ENCODE measurements at regions not wholly inside any gene's neighbourhood (a gene's known extent, or its start where the extent isn't known, plus 50 kb on each side); places are given as distances from the start of the nearest gene placed in this dataset.
"Not testable (repeated sequence)": the region's sequence is repeated elsewhere in the genome, so short reads cannot be mapped to it uniquely, and the experiment has no call there.

GRCh38 chr15:63434576-63435186 lies 53.0 kb upstream of the CA12 start:
- DNase-seq (ENCODE audit: low read depth in 4 of 4, low spot score in 2 of 4): no peak

- DNase-seq (ENCODE audit: low read depth in 4 of 4, low spot score in 2 of 4): no peak
These were observed 53.7 kb upstream of the CA12 start for GRCh38 chr15:63435204-63435820.

- DNase-seq (ENCODE audit: low read depth in 4 of 4, low spot score in 2 of 4): no peak
These were observed 54.7 kb upstream of the CA12 start for GRCh38 chr15:63436341-63436740.

GRCh38 chr15:63436872-63437375 lies 55.3 kb upstream of the CA12 start:
- DNase-seq (ENCODE audit: low read depth in 4 of 4, low spot score in 2 of 4): peak; percentile 48 to 81 (median 61)

- no peak for DNase-seq (ENCODE audit: low read depth in 4 of 4, low spot score in 2 of 4)
These were observed 58.1 kb upstream of the CA12 start for GRCh38 chr15:63439536-63440264.

GRCh38 chr15:63440265-63440648 lies 58.6 kb upstream of the CA12 start:
- no peak for DNase-seq (ENCODE audit: low read depth in 4 of 4, low spot score in 2 of 4)

- no peak for DNase-seq (ENCODE audit: low read depth in 4 of 4, low spot score in 2 of 4)
These were observed 59.1 kb upstream of the CA12 start for GRCh38 chr15:63440756-63441155.

GRCh38 chr15:63441266-63441665 lies 59.6 kb upstream of the CA12 start:
- no peak for DNase-seq (ENCODE audit: low read depth in 4 of 4, low spot score in 2 of 4)

GRCh38 chr15:63442080-63442479 lies 60.4 kb upstream of the CA12 start:
- no peak for DNase-seq (ENCODE audit: low read depth in 4 of 4, low spot score in 2 of 4)

- no peak for DNase-seq (ENCODE audit: low read depth in 4 of 4, low spot score in 2 of 4)
These were observed 59.8 kb upstream of the USP3 start for GRCh38 chr15:63444611-63445010.

GRCh38 chr15:63446255-63446654 lies 58.1 kb upstream of the USP3 start:
- no peak for DNase-seq (ENCODE audit: low read depth in 4 of 4, low spot score in 2 of 4)

- no peak for DNase-seq (ENCODE audit: low read depth in 4 of 4, low spot score in 2 of 4)
These were observed 57.2 kb upstream of the USP3 start for GRCh38 chr15:63447017-63447676.

GRCh38 chr15:63448266-63448665 lies 56.1 kb upstream of the USP3 start:
- DNase-seq (ENCODE audit: low read depth in 4 of 4, low spot score in 2 of 4): no peak

- DNase-seq (ENCODE audit: low read depth in 4 of 4, low spot score in 2 of 4): not testable (repeated sequence)
These were observed 55.4 kb upstream of the USP3 start for GRCh38 chr15:63448872-63449555.

GRCh38 chr15:63449731-63450130 lies 54.7 kb upstream of the USP3 start:
- no peak for DNase-seq (ENCODE audit: low read depth in 4 of 4, low spot score in 2 of 4)

GRCh38 chr15:63450884-63451225 lies 53.5 kb upstream of the USP3 start:
- DNase-seq (ENCODE audit: low read depth in 4 of 4, low spot score in 2 of 4): no peak

GRCh38 chr15:63451671-63452315 lies 52.6 kb upstream of the USP3 start:
- DNase-seq (ENCODE audit: low read depth in 4 of 4, low spot score in 2 of 4): no peak

GRCh38 chr15:63452552-63453136 lies 51.7 kb upstream of the USP3 start:
- DNase-seq (ENCODE audit: low read depth in 4 of 4, low spot score in 2 of 4): no peak

GRCh38 chr15:63453186-63453905 lies 51.0 kb upstream of the USP3 start:
- DNase-seq (ENCODE audit: low read depth in 4 of 4, low spot score in 2 of 4): no peak
